OCI-LY1 (cell line): ENCODE measurements at regions not wholly inside any gene's neighbourhood (a gene's known extent, or its start where the extent isn't known, plus 50 kb on each side); places are given as distances from the start of the nearest gene placed in this dataset.

Experiments used
- H2AFZ ChIP-seq: fragments of 200-600 bp; sonication (generic), shearing (Covaris generic); 2 replicates; pipeline ENCODE4 v1.6.0; 2014; ENCODE audit warnings: antibody characterized with exemption, mild to moderate bottlenecking, low read length
- H3F3A ChIP-seq: fragments of 200-600 bp; sonication (generic), shearing (Covaris generic); 2 replicates; pipeline ENCODE4 v1.6.0; 2014; ENCODE audit warnings: mild to moderate bottlenecking, antibody characterized with exemption, low read length, moderate library complexity; ENCODE audit not compliant: insufficient read depth
- H3K27ac ChIP-seq: fragments of 200-600 bp; sonication (generic); 2 replicates; pipeline ENCODE4 v1.5.1; 2014; ENCODE audit warnings: low read length, mixed run types, mild to moderate bottlenecking, low read depth; ENCODE audit not compliant: poor library complexity, severe bottlenecking
- H3K27me3 ChIP-seq: fragments of 200-600 bp; sonication (generic); 2 replicates; pipeline ENCODE4 v1.6.0; 2014; ENCODE audit warnings: antibody characterized with exemption, mild to moderate bottlenecking, low read length, moderate library complexity; ENCODE audit not compliant: insufficient read depth
- H3K36me3 ChIP-seq: fragments of 200-600 bp; sonication (generic); 2 replicates; pipeline ENCODE4 v1.6.1; 2014; ENCODE audit warnings: mild to moderate bottlenecking, antibody characterized with exemption, low read length, moderate library complexity, mixed read lengths; ENCODE audit not compliant: insufficient read depth
- H3K4me1 ChIP-seq: fragments of 200-600 bp; sonication (generic); 2 replicates; pipeline ENCODE4 v1.5.1; 2014; ENCODE audit warnings: mild to moderate bottlenecking, low read length, moderate library complexity; ENCODE audit not compliant: insufficient read depth, severe bottlenecking
- H3K4me2 ChIP-seq: fragments of 200-600 bp; sonication (generic), shearing (Covaris generic); 2 replicates; pipeline ENCODE4 v1.6.1; 2014; ENCODE audit warnings: low read length
- H3K4me3 ChIP-seq: fragments of 200-600 bp; sonication (generic); 2 replicates; pipeline ENCODE4 v1.5.1; 2014; ENCODE audit warnings: low read length, low read depth, mild to moderate bottlenecking, mixed read lengths; ENCODE audit not compliant: poor library complexity, severe bottlenecking
- H3K79me2 ChIP-seq: fragments of 200-600 bp; shearing (Covaris generic); 2 replicates; pipeline ENCODE4 v1.6.1; 2016; ENCODE audit warnings: mixed run types, low read length, mixed read lengths; ENCODE audit not compliant: insufficient read depth
- H3K9ac ChIP-seq: fragments of 200-600 bp; sonication (generic), shearing (Covaris generic); 2 replicates; pipeline ENCODE4 v1.6.1; 2014; ENCODE audit warnings: mild to moderate bottlenecking, low read length, mixed read lengths
- H3K9me2 ChIP-seq: fragments of 200-600 bp; sonication (generic), shearing (Covaris generic); 2 replicates; pipeline ENCODE4 v1.6.1; 2014; ENCODE audit warnings: low read depth, mild to moderate bottlenecking, low read length, mixed read lengths
- H3K9me3 ChIP-seq: fragments of 200-600 bp; shearing (Covaris generic); 2 replicates; pipeline ENCODE4 v1.6.1; 2014; ENCODE audit warnings: low read length, mixed read lengths
- H4K20me1 ChIP-seq: fragments of 200-600 bp; sonication (generic), shearing (Covaris generic); 2 replicates; pipeline ENCODE4 v1.6.0; 2016; ENCODE audit warnings: mild to moderate bottlenecking, low read length; ENCODE audit not compliant: insufficient read depth
- CTCF ChIP-seq: fragments of 200-600 bp; sonication (generic), shearing (Covaris generic); IDR thresholded peaks from 2 replicates; pipeline ENCODE4 v1.5.1; 2017; ENCODE audit warnings: mild to moderate bottlenecking, antibody characterized with exemption, low read length, moderate library complexity, mixed read lengths
- EZH2 ChIP-seq: fragments of 200-600 bp; sonication (generic), shearing (Covaris generic); IDR thresholded peaks from 2 replicates; pipeline ENCODE4 v1.8.0; 2017; ENCODE audit warnings: borderline replicate concordance, mixed run types, mild to moderate bottlenecking, antibody characterized with exemption, low read length, moderate library complexity, mixed read lengths

- Histone ChIP-seq H3K9ac (no peak overlapping the region), H3K9me2 (no peaks in the 10 kb centered on the region), H2AFZ (no peak overlapping the region), H3K4me3 (no peak overlapping the region), H3K27ac (no peak overlapping the region), H3F3A (no peaks in the 10 kb centered on the region), H3K4me1 (no peaks in the 10 kb centered on the region), H3K27me3 (no peaks in the 10 kb centered on the region), H3K9me3 (no peaks in the 10 kb centered on the region), H3K36me3 (no peaks in the 10 kb centered on the region), H3K4me2 (no peak overlapping the region), H3K79me2 (no peaks in the 10 kb centered on the region), H4K20me1 (no peaks in the 10 kb centered on the region)
- TF ChIP-seq EZH2 (no peak), CTCF (no peak)
These were observed 127.7 kb upstream of the TLE3 start for GRCh38 chr15:70225416-70225815.

GRCh38 chr15:70222606-70223005 is 124.9 kb upstream of the TLE3 start:
- Histone ChIP-seq H3F3A (no peaks in the 10 kb centered on the region), H3K4me3 (no peak overlapping the region), H3K9me2 (no peaks in the 10 kb centered on the region), H3K4me2 (no peak overlapping the region), H2AFZ (no peak overlapping the region), H3K4me1 (no peaks in the 10 kb centered on the region), H4K20me1 (no peaks in the 10 kb centered on the region), H3K36me3 (no peaks in the 10 kb centered on the region), H3K27ac (no peak overlapping the region), H3K79me2 (no peaks in the 10 kb centered on the region), H3K9ac (no peak overlapping the region), H3K27me3 (peaks cover 1% of the 10 kb centered on the region; the same call in 1 of the 2 replicates), H3K9me3 (no peaks in the 10 kb centered on the region)
- TF ChIP-seq EZH2 (no peak), CTCF (no peak)

- TF ChIP-seq CTCF = no peak
- no peak for TF ChIP-seq EZH2
- Histone ChIP-seq H3F3A (no peaks in the 10 kb centered on the region), H3K9ac (no peak overlapping the region), H3K9me2 (no peaks in the 10 kb centered on the region), H3K79me2 (no peaks in the 10 kb centered on the region), H3K27me3 (peaks cover 3% of the 10 kb centered on the region; the same call in 1 of the 2 replicates), H3K4me3 (no peak overlapping the region), H3K4me1 (no peaks in the 10 kb centered on the region), H3K27ac (no peak overlapping the region), H3K4me2 (no peak overlapping the region; the same call in 1 of the 2 replicates), H3K36me3 (no peaks in the 10 kb centered on the region), H3K9me3 (no peaks in the 10 kb centered on the region), H2AFZ (no peak overlapping the region), H4K20me1 (no peaks in the 10 kb centered on the region)
These were observed 122.9 kb upstream of the TLE3 start for GRCh38 chr15:70220490-70221096.
